H1 (cell line): ENCODE measurements at regions not wholly inside any gene's neighbourhood (a gene's known extent, or its start where the extent isn't known, plus 50 kb on each side); places are given as distances from the start of the nearest gene placed in this dataset.

Experiments
- CTCF ChIA-PET: fragments of 300-600 bp; sonication (Branson Sonifier 250); formaldehyde crosslinking; loops from one replicate; lab custom pipeline; 2021; ENCODE audit not compliant: partially characterized antibody; lab: Charles Lee
- POLR2A ChIA-PET: fragments of 300-600 bp; sonication (Branson Sonifier 250); formaldehyde crosslinking; loops from one replicate; lab custom pipeline; 2021; ENCODE audit warnings: inconsistent platforms; ENCODE audit not compliant: partially characterized antibody; lab: Charles Lee
- DNase-seq, 2 experiments: peaks; one replicate each; pipeline versions ENCODE4 v3.0.0 to v3.0.0-alpha.2; 2010 to 2022; ENCODE audit warnings: low spot score in 2 of 2, low read depth in 1 of 2, mixed read lengths in 1 of 2
- FAIRE-seq: peaks from 2 replicates; lab custom pipeline; 2011; peaks lifted over from hg19 to GRCh38; lab: Jason Lieb, UNC
- H2AFZ ChIP-seq: 2 replicates; pipeline ENCODE4 v1.8.1; 2012; ENCODE audit warnings: low read length, inconsistent platforms
- H2AK5ac ChIP-seq: 2 replicates; pipeline ENCODE4 v1.6.1; 2013; ENCODE audit warnings: low read depth, low read length
- H2BK120ac ChIP-seq: replicated peaks from 2 replicates; pipeline ENCODE3; 2013; ENCODE audit warnings: low read depth, low read length, inconsistent platforms
- H2BK12ac ChIP-seq: 2 replicates; pipeline ENCODE4 v1.6.1; 2013; ENCODE audit warnings: low read depth, low read length
- H2BK15ac ChIP-seq: 2 replicates; pipeline ENCODE4 v1.6.1; 2013; ENCODE audit warnings: low read length
- H2BK20ac ChIP-seq: 2 replicates; pipeline ENCODE4 v1.6.1; 2013; ENCODE audit warnings: low read length
- H2BK5ac ChIP-seq: 2 replicates; pipeline ENCODE4 v1.6.1; 2013; ENCODE audit warnings: low read depth, low read length
- H3K14ac ChIP-seq: 2 replicates; pipeline ENCODE4 v1.6.1; 2013; ENCODE audit warnings: inconsistent platforms; ENCODE audit not compliant: insufficient read length
- H3K18ac ChIP-seq: 2 replicates; pipeline ENCODE4 v1.6.1; 2013; ENCODE audit warnings: low read length; ENCODE audit errors: extremely low read depth
- H3K23ac ChIP-seq: 2 replicates; pipeline ENCODE4 v1.6.1; 2013; ENCODE audit warnings: inconsistent platforms; ENCODE audit not compliant: insufficient read length
- H3K23me2 ChIP-seq: 2 replicates; pipeline ENCODE4 v1.6.1; 2013; ENCODE audit warnings: low read depth, low read length
- H3K27ac ChIP-seq: 2 replicates; pipeline ENCODE4 v1.6.1; 2011; ENCODE audit warnings: low read depth, low read length, inconsistent platforms
- H3K27me3 ChIP-seq, 4 experiments: replicated peaks in 1 of 4; 1 replicate in 1 of 4; 2 replicates in 3 of 4; pipeline versions ENCODE4 v1.6.1 to v1.8.1; 2011 to 2013; ENCODE audit warnings: low read length in 3 of 4, mild to moderate bottlenecking in 3 of 4, inconsistent platforms in 2 of 4, mixed read lengths in 2 of 4, moderate library complexity in 1 of 4; ENCODE audit not compliant: control insufficient read depth in 3 of 4, insufficient read depth in 3 of 4; ENCODE audit errors: extremely low read depth in 1 of 4
- H3K36me3 ChIP-seq, 4 experiments: 2 replicates each; pipeline versions ENCODE4 v1.6.1 to v1.8.1; 2011 to 2013; ENCODE audit warnings: mild to moderate bottlenecking in 4 of 4, low read length in 3 of 4, moderate library complexity in 2 of 4, control low read depth in 1 of 4, inconsistent platforms in 1 of 4; ENCODE audit not compliant: insufficient read depth in 4 of 4, control insufficient read depth in 2 of 4
- H3K4ac ChIP-seq: replicated peaks from 2 replicates; pipeline ENCODE3; 2013; ENCODE audit warnings: low read length, low read depth, mixed read lengths, inconsistent platforms; ENCODE audit not compliant: insufficient read length
- H3K4me1 ChIP-seq, 4 experiments: replicated peaks in 1 of 4; 1 replicate in 1 of 4; 2 replicates in 3 of 4; pipeline versions ENCODE4 v1.6.1 to v1.8.1; 2011 to 2013; ENCODE audit warnings: low read length in 3 of 4, inconsistent platforms in 2 of 4, mixed read lengths in 1 of 4; ENCODE audit not compliant: insufficient read depth in 4 of 4, control insufficient read depth in 3 of 4
- H3K4me2 ChIP-seq, 2 experiments: 2 replicates each; pipeline versions ENCODE4 v1.6.1 to v1.8.1; 2011 to 2013; ENCODE audit warnings: low read depth in 2 of 2, low read length in 2 of 2, control low read depth in 1 of 2, inconsistent platforms in 1 of 2, mild to moderate bottlenecking in 1 of 2; ENCODE audit not compliant: insufficient read depth in 1 of 2
- H3K4me3 ChIP-seq, 4 experiments: fragments of 200-600, 300-600 bp in 1 of 4; sonication (generic), shearing (Covaris generic), sonication (Bioruptor Twin) in 1 of 4; 2 replicates each; pipeline versions ENCODE4 v1.5.1 to v1.8.1; 2011 to 2016; ENCODE audit warnings: low read length in 4 of 4, low read depth in 3 of 4, control low read depth in 2 of 4, inconsistent platforms in 2 of 4, mild to moderate bottlenecking in 2 of 4, mixed read lengths in 1 of 4, moderate library complexity in 1 of 4; ENCODE audit not compliant: insufficient read depth in 2 of 4; ENCODE audit errors: extremely low read depth in 1 of 4
- H3K56ac ChIP-seq: replicated peaks from 2 replicates; pipeline ENCODE3; 2013; ENCODE audit warnings: low read depth, mild to moderate bottlenecking, mixed read lengths, low read length, inconsistent platforms; ENCODE audit not compliant: insufficient read length
- H3K79me1 ChIP-seq: 2 replicates; pipeline ENCODE4 v1.6.1; 2013; ENCODE audit warnings: low read depth, low read length, control low read depth
- H3K79me2 ChIP-seq, 2 experiments: 2 replicates each; pipeline versions ENCODE4 v1.6.1 to v1.8.1; 2012 to 2013; ENCODE audit warnings: low read length in 2 of 2, mild to moderate bottlenecking in 2 of 2, inconsistent platforms in 1 of 2; ENCODE audit not compliant: insufficient read depth in 2 of 2, control insufficient read depth in 1 of 2
- H3K9ac ChIP-seq, 4 experiments: replicated peaks in 1 of 4; 1 replicate in 1 of 4; 2 replicates in 3 of 4; pipeline versions ENCODE4 v1.6.1 to v1.8.1; 2011 to 2013; ENCODE audit warnings: low read depth in 3 of 4, low read length in 3 of 4, control low read depth in 2 of 4, mild to moderate bottlenecking in 2 of 4, moderate library complexity in 2 of 4, inconsistent platforms in 1 of 4; ENCODE audit errors: extremely low read depth in 1 of 4
- H3K9me3 ChIP-seq, 2 experiments: 2 replicates each; pipeline versions ENCODE4 v1.6.1 to v1.8.1; 2012 to 2013; ENCODE audit warnings: mild to moderate bottlenecking in 2 of 2, moderate library complexity in 2 of 2, control low read depth in 1 of 2, inconsistent platforms in 1 of 2, low read depth in 1 of 2, low read length in 1 of 2, mixed read lengths in 1 of 2; ENCODE audit not compliant: insufficient read depth in 2 of 2
- H4K20me1 ChIP-seq, 2 experiments: replicated peaks in 1 of 2; 2 replicates each; pipeline versions ENCODE3 to v1.8.1; 2011 to 2013; ENCODE audit warnings: inconsistent platforms in 2 of 2, low read length in 2 of 2, mild to moderate bottlenecking in 1 of 2; ENCODE audit not compliant: insufficient read depth in 2 of 2, control insufficient read depth in 1 of 2
- H4K5ac ChIP-seq: 2 replicates; pipeline ENCODE4 v1.6.1; 2013; ENCODE audit warnings: low read length, low read depth, mixed read lengths, inconsistent platforms; ENCODE audit not compliant: insufficient read length
- H4K8ac ChIP-seq: 2 replicates; pipeline ENCODE4 v1.8.0; 2013; ENCODE audit warnings: mild to moderate bottlenecking, moderate library complexity, low read length, inconsistent platforms; ENCODE audit not compliant: insufficient read depth; ENCODE audit errors: extremely low read depth
- H4K91ac ChIP-seq: replicated peaks from 2 replicates; pipeline ENCODE3; 2013; ENCODE audit warnings: low read length, mixed read lengths, inconsistent platforms; ENCODE audit not compliant: insufficient read length
- TCF12 ChIP-seq: IDR thresholded peaks from 2 replicates; pipeline ENCODE4 v1.6.1; 2011; ENCODE audit warnings: low read depth, mild to moderate bottlenecking, low read length
- WGBS, 2 experiments: shearing (Covaris generic) in 1 of 2; methylation state at CpG; one replicate each; pipeline versions ENCODE4 v1.1.6 to v1.1.7; 2013 to 2015; ENCODE audit warnings: low lambda C conversion rate in 2 of 2, mixed read lengths in 2 of 2, inconsistent platforms in 1 of 2, low coverage in 1 of 2, missing lambda C conversion rate in 1 of 2; ENCODE audit not compliant: insufficient replicate concordance in 2 of 2, insufficient coverage in 1 of 2, insufficient read length in 1 of 2; ENCODE audit errors: extremely low coverage in 1 of 2, missing lambda C conversion rate in 1 of 2; 5-methylcytosine and 5-hydroxymethylcytosine counted together

DNA sequence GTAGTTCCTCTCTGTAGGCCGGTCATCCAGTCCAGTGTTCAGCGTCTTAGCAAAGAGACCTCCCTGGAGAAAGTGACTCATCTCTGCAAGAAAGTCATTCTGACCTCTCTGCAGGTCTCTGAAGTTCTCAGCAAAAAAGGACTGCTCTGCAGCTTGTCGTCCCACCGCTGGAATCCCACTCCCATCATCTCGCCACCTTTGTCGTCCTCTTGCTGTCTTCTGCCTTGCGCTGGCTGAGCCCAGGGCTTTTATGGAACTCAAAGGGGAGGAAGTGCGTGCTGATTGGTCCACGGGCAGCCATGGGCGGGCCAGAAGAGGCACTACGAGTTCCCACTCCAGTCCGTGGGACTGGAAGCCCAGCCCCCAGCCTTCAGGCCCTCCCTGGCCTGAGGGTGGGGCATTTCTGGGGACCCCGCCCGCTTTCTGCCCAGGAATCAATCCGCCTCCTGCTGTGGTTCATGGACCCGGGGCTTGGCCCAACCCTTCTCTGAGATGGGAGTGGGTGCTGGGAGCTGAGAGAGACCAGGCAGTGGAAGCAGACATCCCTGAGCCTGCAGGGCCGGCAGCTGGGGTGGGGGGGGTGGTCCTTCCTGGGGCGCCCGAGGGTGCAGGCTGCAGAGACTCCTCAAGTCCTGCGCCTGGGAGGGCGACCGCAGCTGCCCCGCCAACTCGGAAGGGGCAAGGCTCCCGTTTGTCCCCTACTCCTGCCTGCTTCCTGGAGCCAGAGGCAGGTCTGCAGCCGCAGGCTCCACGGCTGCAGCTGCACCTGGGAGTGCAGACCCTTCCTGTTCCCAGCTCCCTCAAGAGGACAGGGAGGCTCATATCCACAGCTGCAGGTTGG is 660.7 kb upstream of the RAB6C start:
- Histone ChIP-seq H3K23ac (no peak overlapping the region), H4K91ac (no peak overlapping the region), H4K20me1 (no peaks in the 10 kb centered on the region), H3K27me3 (no peaks in the 10 kb centered on the region), H3K9ac (no peak overlapping the region), H3K27ac (no peak overlapping the region), H2BK15ac (no peak overlapping the region), H3K79me1 (no peaks in the 10 kb centered on the region), H3K4me2 (peak overlapping the region in 1 of 2 experiments; percentile 50; a peak in 1 of 4 replicates), H2BK120ac (no peak overlapping the region), H2AFZ (peak overlapping the region; percentile 57; the same call in 1 of the 2 replicates), H3K56ac (no peak overlapping the region), H2BK20ac (no peak overlapping the region), H3K18ac (no peak overlapping the region), H2BK5ac (no peak overlapping the region), H3K79me2 (no peaks in the 10 kb centered on the region), H3K4me3 (no peak overlapping the region; a peak in 1 of 8 replicates), H2BK12ac (no peak overlapping the region), H3K9me3 (no peaks in the 10 kb centered on the region), H3K4me1 (no peaks in the 10 kb centered on the region; a peak in 1 of 7 replicates), H2AK5ac (no peak overlapping the region), H3K4ac (no peak overlapping the region), H4K8ac (peak overlapping the region; percentile 85), H3K14ac (no peak overlapping the region), H4K5ac (no peak overlapping the region), H3K36me3 (no peaks in the 10 kb centered on the region), H3K23me2 (no peaks in the 10 kb centered on the region; the same call in 1 of the 2 replicates)
- FAIRE-seq (no peak), DNase-seq (no peak)
- TF ChIP-seq TCF12: no peak
- POLR2A ChIA-PET: no interaction called here
- CTCF ChIA-PET: interaction anchor here (0.8 to 1.4 kb wide), 4 partner anchors 55 to 145 kb away, joined by 3 read pairs; no protein-coding TSS in a partner anchor
- WGBS, 2 experiments: 86% methylated on average over 14 of the region's 27 CpGs; no CpG with 5 or more reads in 1 of the 2 experiments
